Brain microvascular endothelial cell (primary cell): ENCODE measurements at regions not wholly inside any gene's neighbourhood (a gene's known extent, or its start where the extent isn't known, plus 50 kb on each side); places are given as distances from the start of the nearest gene placed in this dataset.

Experiments
- DNase-seq: peaks from one replicate; pipeline ENCODE4 v3.0.0-alpha.2; 2020
- H3K27ac ChIP-seq: fragments of 250-450 bp; sonication (Bioruptor Pico); 2 replicates; pipeline ENCODE4 v1.5.1; 2020; ENCODE audit warnings: mild to moderate bottlenecking, moderate library complexity
- H3K27me3 ChIP-seq: fragments of 250-450 bp; sonication (Bioruptor Pico); replicated peaks from 2 replicates; pipeline ENCODE4 v1.5.1; 2020; ENCODE audit warnings: mild to moderate bottlenecking
- H3K36me3 ChIP-seq: fragments of 250-450 bp; sonication (Bioruptor Pico); replicated peaks from 2 replicates; pipeline ENCODE4 v1.5.1; 2020; ENCODE audit warnings: mild to moderate bottlenecking
- H3K4me3 ChIP-seq: 2 replicates; pipeline ENCODE4 v1.5.1; 2011; ENCODE audit warnings: low read depth, mild to moderate bottlenecking, control low read depth, low read length, moderate library complexity
- in situ Hi-C: cut with HindIII; loops from 2 replicates; pipeline ENCODE4 v1.10.0; 2017; ENCODE audit warnings: low sequenced_read_pairs, low pct_ligation_motif_present
- TF ChIP-seq, protein P1 (sequence below): IDR thresholded peaks from 2 replicates; pipeline ENCODE4 v1.5.1; 2011; ENCODE audit warnings: low read depth, mild to moderate bottlenecking, moderate library complexity, low read length, control low read depth, inconsistent platforms; ENCODE audit errors: missing control alignments

DNA sequence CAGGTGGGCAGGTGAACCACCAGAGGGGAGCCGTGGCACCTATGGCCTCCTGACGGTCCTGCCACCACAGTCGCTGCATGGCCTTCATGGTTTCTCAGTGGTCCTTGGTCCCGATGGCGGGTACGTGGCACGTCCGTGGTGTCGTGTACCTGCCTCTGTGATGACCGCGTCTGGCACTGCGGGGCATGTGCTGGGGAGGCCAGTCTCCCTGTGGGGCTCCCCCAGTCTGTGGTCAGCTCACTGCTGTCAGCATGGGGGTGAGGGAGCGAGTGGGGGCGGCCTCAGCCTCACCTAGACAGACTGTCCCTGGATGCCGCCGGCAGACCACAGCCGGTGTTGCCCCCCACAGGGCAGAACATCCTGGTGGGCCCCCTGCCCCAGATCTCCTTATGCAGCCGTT, 267.2 kb downstream of the SEC23A start:
- no peak for DNase-seq
- H3K4me3 ChIP-seq: no peak overlapping the region
- in situ Hi-C loops: no loop called here

GRCh38 chr14:38828183-38828827, 274.7 kb downstream of the SEC23A start:
- in situ Hi-C loops: no loop called here
- DNase-seq: no peak
- H3K27ac ChIP-seq: no peak overlapping the region
- no peaks in the 10 kb centered on the region for H3K27me3 ChIP-seq
- H3K4me3 ChIP-seq: no peak overlapping the region
- TF ChIP-seq, protein P1, sequence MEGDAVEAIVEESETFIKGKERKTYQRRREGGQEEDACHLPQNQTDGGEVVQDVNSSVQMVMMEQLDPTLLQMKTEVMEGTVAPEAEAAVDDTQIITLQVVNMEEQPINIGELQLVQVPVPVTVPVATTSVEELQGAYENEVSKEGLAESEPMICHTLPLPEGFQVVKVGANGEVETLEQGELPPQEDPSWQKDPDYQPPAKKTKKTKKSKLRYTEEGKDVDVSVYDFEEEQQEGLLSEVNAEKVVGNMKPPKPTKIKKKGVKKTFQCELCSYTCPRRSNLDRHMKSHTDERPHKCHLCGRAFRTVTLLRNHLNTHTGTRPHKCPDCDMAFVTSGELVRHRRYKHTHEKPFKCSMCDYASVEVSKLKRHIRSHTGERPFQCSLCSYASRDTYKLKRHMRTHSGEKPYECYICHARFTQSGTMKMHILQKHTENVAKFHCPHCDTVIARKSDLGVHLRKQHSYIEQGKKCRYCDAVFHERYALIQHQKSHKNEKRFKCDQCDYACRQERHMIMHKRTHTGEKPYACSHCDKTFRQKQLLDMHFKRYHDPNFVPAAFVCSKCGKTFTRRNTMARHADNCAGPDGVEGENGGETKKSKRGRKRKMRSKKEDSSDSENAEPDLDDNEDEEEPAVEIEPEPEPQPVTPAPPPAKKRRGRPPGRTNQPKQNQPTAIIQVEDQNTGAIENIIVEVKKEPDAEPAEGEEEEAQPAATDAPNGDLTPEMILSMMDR: no peak
- H3K36me3 ChIP-seq: no peaks in the 10 kb centered on the region

More for the DNA sequence above, 267.2 kb downstream of the SEC23A start:
- no peaks in the 10 kb centered on the region for H3K27me3 ChIP-seq
- TF ChIP-seq, protein P1: no peak
- no peaks in the 10 kb centered on the region for H3K36me3 ChIP-seq
- no peak overlapping the region for H3K27ac ChIP-seq

DNA sequence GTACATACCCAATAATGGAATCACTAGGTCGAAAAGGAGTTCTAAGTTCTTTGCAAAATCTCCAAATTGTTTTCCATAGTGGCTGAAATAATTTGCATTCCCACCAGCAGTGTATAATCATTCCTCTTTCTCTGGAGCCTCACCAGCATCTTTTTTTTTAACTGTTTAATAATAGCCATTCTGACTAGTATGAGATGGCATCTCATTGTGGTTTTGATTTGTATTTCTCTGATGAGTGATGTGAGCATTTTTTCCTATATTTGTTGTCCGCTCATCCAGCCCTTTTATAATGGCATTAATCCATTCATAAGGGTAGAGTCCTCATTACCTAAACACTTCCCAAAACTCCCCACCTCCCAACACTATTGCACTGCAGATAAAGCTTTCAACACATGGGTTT, 278.3 kb downstream of the SEC23A start:
- no peaks in the 10 kb centered on the region for H3K27me3 ChIP-seq
- H3K27ac ChIP-seq: no peak overlapping the region
- in situ Hi-C loops: no loop called here
- H3K4me3 ChIP-seq: no peak overlapping the region
- no peak for DNase-seq
- TF ChIP-seq, protein P1: no peak
- H3K36me3 ChIP-seq: no peaks in the 10 kb centered on the region

DNA sequence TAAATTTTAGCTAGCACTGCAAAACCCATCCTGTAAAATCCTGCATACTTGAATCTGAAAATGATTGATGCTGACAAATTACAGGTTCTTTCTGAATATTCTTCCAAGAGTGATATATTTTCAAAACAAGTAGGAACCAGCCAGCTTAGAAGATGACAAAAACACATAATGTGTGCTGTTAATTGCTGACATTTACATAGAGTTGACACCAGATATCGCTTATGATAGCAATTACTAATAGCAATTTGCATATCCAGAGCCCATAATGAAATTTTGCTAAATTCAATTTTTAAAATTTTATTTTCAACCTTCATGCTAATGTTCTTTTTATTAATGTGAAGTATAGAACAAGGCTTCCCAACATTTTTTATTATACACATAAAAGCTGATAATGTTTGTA, 284.5 kb downstream of the SEC23A start:
- Histone ChIP-seq H3K27ac (no peak overlapping the region), H3K4me3 (no peak overlapping the region), H3K27me3 (no peaks in the 10 kb centered on the region), H3K36me3 (no peaks in the 10 kb centered on the region)
- in situ Hi-C loops: no loop called here
- TF ChIP-seq, protein P1: no peak
- DNase-seq: no peak

- H3K27me3 ChIP-seq: no peaks in the 10 kb centered on the region
- H3K27ac ChIP-seq: no peak overlapping the region
- TF ChIP-seq, protein P1: no peak
- in situ Hi-C loops: no loop called here
- H3K36me3 ChIP-seq: no peaks in the 10 kb centered on the region
- no peak for DNase-seq
- H3K4me3 ChIP-seq: no peak overlapping the region
These were observed 294.1 kb downstream of the SEC23A start for GRCh38 chr14:38808734-38809455.
